Transverse colon (tissue), 4 donors: ENCODE measurements at regions not wholly inside any gene's neighbourhood (a gene's known extent, or its start where the extent isn't known, plus 50 kb on each side); places are given as distances from the start of the nearest gene placed in this dataset.
A peak's percentile ranks its signal among the peaks of the same experiment; 100 is the strongest.

ENCODE experiments used
- DNase-seq: peaks from one replicate; pipeline ENCODE4 v3.0.0-alpha.2; 2019
- H3K27ac ChIP-seq, 4 donors: fragments of 200-600 bp; sonication (generic); 2 replicates each; pipeline ENCODE4 v1.5.1; 2016 to 2018; ENCODE audit warnings: inconsistent platforms in 4 of 4
- H3K27me3 ChIP-seq: fragments of 200-600 bp; sonication (generic); 2 replicates; pipeline ENCODE4 v1.5.1; 2017; ENCODE audit warnings: inconsistent platforms
- H3K36me3 ChIP-seq, 4 donors: fragments of 200-600 bp; sonication (generic); 2 replicates each; pipeline ENCODE4 v1.5.1; 2017 to 2019; ENCODE audit warnings: inconsistent platforms in 4 of 4
- H3K4me1 ChIP-seq, 4 donors: fragments of 200-600 bp; sonication (generic); 2 replicates each; pipeline ENCODE4 v1.5.1; 2017 to 2020; ENCODE audit warnings: inconsistent platforms in 4 of 4
- H3K4me3 ChIP-seq, 4 donors: fragments of 200-600 bp; sonication (generic); 1 replicate in 1 of 4; 2 replicates in 3 of 4; pipeline versions ENCODE4 v1.5.1 to v1.6.1; 2017 to 2019; ENCODE audit warnings: inconsistent platforms in 4 of 4
- H3K9me3 ChIP-seq, 2 donors: fragments of 200-600 bp; sonication (generic); 2 replicates each; pipeline ENCODE4 v1.5.1; 2017 to 2019; ENCODE audit warnings: inconsistent platforms in 2 of 2
- CTCF ChIP-seq, 5 experiments: fragments of 200-600 bp in 3 of 5; fragments of 450-650 bp in 2 of 5; sonication (generic) in 3 of 5; IDR thresholded peaks; 1 replicate in 2 of 5; 2 replicates in 3 of 5; pipeline ENCODE4 v1.5.1; 2016 to 2017; ENCODE audit warnings: antibody characterized with exemption in 5 of 5, inconsistent platforms in 3 of 5, mild to moderate bottlenecking in 2 of 5, moderate library complexity in 1 of 5
- EP300 ChIP-seq: sonication (generic); formaldehyde crosslinking; IDR thresholded peaks from one replicate; pipeline ENCODE4 v1.6.1; 2017; ENCODE audit warnings: antibody characterized with exemption, low read depth
- POLR2A ChIP-seq: fragments of 450-650 bp; IDR thresholded peaks from one replicate; pipeline ENCODE4 v1.6.1; 2016; ENCODE audit warnings: antibody characterized with exemption, mild to moderate bottlenecking, moderate library complexity
- POLR2AphosphoS5 ChIP-seq, 3 donors: sonication (generic); formaldehyde crosslinking; IDR thresholded peaks; one replicate each; pipeline ENCODE4 v1.6.1; 2016; ENCODE audit warnings: antibody characterized with exemption in 3 of 3
- WGBS, 2 donors: methylation state at CpG; one replicate each; pipeline ENCODE4 v1.1.5; 2018; ENCODE audit warnings: low coverage in 1 of 2; 5-methylcytosine and 5-hydroxymethylcytosine counted together
- in situ Hi-C, 4 donors: fragments of 200-750 bp; cut with MboI; loops; one replicate each; pipeline versions ENCODE4 v1.15.0 to v1.15.1; 2017; ENCODE audit warnings: low sequenced_read_pairs in 3 of 4, low pct_ligation_motif_present in 1 of 4, low pct_unique_long_range_greater_than_20kb in 1 of 4
- intact Hi-C: fragments of 100-400 bp; cut with DNase I; formaldehyde crosslinking; loops from one replicate; pipeline ENCODE4 v1.15.1; 2023; ENCODE audit warnings: low total_unique reads

- Histone ChIP-seq H3K36me3 (no peaks in the 10 kb centered on the region), H3K4me1 (no peaks in the 10 kb centered on the region), H3K4me3 (no peak overlapping the region), H3K27me3 (no peaks in the 10 kb centered on the region), H3K9me3 (no peaks in the 10 kb centered on the region), H3K27ac (no peak overlapping the region)
- intact Hi-C loops, result no loop called here
- no peak for DNase-seq
- in situ Hi-C loops, result no loop called here
- TF ChIP-seq POLR2A, result no peak
- TF ChIP-seq EP300, result no peak
- no peak for TF ChIP-seq POLR2AphosphoS5 (IDR thresholded peaks at IDR 0.05)
- TF ChIP-seq CTCF (IDR thresholded peaks at IDR 0.05), result no peak
- WGBS, 2 donors, result 71 to 84% methylated on average over 1 to 2 of the region's 2 CpGs
Measured at GRCh38 chr12:105985383-105985782, 153.4 kb downstream of the NUAK1 start.

- intact Hi-C loops (no loop called here), in situ Hi-C loops (no loop called here)
- Histone ChIP-seq H3K4me3 (no peak overlapping the region), H3K4me1 (no peaks in the 10 kb centered on the region), H3K27ac (no peak overlapping the region), H3K27me3 (no peaks in the 10 kb centered on the region), H3K36me3 (no peaks in the 10 kb centered on the region), H3K9me3 (no peaks in the 10 kb centered on the region)
- 83 to 90% methylated on average over 1 to 4 of the region's 4 CpGs for WGBS, 2 donors
- DNase-seq, result no peak
- TF ChIP-seq POLR2AphosphoS5 (IDR thresholded peaks at IDR 0.05), result no peak
- TF ChIP-seq CTCF (IDR thresholded peaks at IDR 0.05), result no peak
- TF ChIP-seq EP300, result no peak
Measured at GRCh38 chr12:105986779-105987684, 151.7 kb downstream of the NUAK1 start.

- no peak for DNase-seq
- H3K4me1 ChIP-seq, result no peaks in the 10 kb centered on the region
- no peak overlapping the region for H3K27ac ChIP-seq
- H3K4me3 ChIP-seq, result no peak overlapping the region
- in situ Hi-C loops, result no loop called here
- H3K27me3 ChIP-seq, result no peaks in the 10 kb centered on the region
- WGBS, 2 donors, result 79 to 83% methylated on average over 1 to 3 of the region's 3 CpGs
- no peaks in the 10 kb centered on the region for H3K9me3 ChIP-seq
- intact Hi-C loops, result no loop called here
- no peaks in the 10 kb centered on the region for H3K36me3 ChIP-seq
- no peak for TF ChIP-seq POLR2A
- TF ChIP-seq POLR2AphosphoS5 (IDR thresholded peaks at IDR 0.05), result no peak
- no peak for TF ChIP-seq CTCF (IDR thresholded peaks at IDR 0.05)
- no peak for TF ChIP-seq EP300
Measured at GRCh38 chr12:105987685-105988035, 151.1 kb downstream of the NUAK1 start.

GRCh38 chr12:105992849-105993740, 145.7 kb downstream of the NUAK1 start:
- Histone ChIP-seq H3K27ac (peak overlapping the region in 1 of 4 donors; percentile 23), H3K4me1 (no peaks in the 10 kb centered on the region), H3K9me3 (no peaks in the 10 kb centered on the region), H3K36me3 (no peaks in the 10 kb centered on the region), H3K27me3 (no peaks in the 10 kb centered on the region), H3K4me3 (no peak overlapping the region)
- in situ Hi-C loops (no loop called here), intact Hi-C loops (no loop called here)
- DNase-seq, result no peak
- WGBS, 2 donors, result 55 to 58% methylated on average over 9 to 14 of the region's 14 CpGs
- no peak for TF ChIP-seq EP300
- TF ChIP-seq POLR2AphosphoS5 (IDR thresholded peaks at IDR 0.05), result no peak
